SHP77 (cell line): ENCODE measurements at regions not wholly inside any gene's neighbourhood (a gene's known extent, or its start where the extent isn't known, plus 50 kb on each side); places are given as distances from the start of the nearest gene placed in this dataset.
"Not testable (repeated sequence)": the region's sequence is repeated elsewhere in the genome, so short reads cannot be mapped to it uniquely, and the experiment has no call there.

Experiments
- DNase-seq, 2 experiments: peaks; one replicate each; lab custom pipeline; 2025; lab: John Stamatoyannopoulos, UW

DNA sequence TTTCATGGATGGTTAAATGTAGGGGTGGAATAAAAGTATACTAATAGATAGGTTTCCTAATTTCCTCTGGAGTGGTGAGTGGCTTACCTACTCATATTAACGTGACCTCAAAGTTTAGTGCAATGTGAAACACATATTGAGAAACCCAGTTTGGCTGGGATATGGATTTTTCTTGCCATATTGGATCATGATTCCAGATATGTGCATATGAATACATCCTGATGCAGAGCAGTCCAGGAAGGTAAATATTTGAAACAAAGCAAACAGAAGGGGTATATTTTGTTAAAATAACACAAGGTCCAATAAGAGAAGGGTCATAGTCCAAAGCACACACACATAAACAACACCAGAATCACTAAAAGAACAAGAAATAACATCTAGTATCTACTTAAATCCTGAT lies 608.1 kb downstream of the PKHD1 start:
- DNase-seq = no peak

DNA sequence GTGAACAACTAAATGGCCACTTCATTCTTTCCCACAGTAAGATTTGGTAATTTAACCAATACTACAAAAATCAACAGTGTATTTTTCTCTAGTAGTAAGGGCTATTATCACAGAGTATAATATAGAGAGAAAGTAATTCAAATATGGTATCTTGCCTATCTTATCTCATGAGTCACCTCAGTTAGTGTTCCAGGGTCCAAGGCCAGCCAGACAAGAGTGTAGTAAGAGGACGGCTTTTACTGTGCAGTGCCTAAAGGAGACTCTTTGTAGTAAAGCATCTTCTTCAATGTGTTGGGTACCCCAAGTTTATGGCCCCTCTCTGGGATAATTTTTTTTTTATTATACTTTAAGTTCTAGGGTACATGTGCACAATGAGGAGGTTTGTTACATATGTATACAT lies 607.4 kb downstream of the PKHD1 start:
- no peak for DNase-seq

DNA sequence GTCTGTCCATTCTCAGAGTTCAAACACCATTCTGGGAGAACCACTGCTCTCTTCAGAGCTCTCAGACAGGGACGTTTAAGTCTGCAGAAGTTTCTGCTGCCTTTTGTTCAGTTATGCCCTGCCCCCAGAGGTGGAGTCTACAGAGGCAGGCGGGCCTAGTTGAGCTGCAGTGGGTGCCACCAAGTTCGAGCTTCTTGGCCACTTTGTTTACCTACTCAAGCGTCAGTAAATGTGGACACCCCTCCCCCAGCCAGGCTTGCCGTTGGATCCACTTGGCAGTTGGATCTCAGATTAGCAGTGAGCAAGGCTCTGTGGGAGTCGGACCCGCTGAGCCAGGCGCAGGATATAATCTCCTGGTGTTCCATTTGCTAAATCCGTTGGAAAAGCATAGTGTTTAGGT lies 601.5 kb downstream of the PKHD1 start:
- not testable (repeated sequence) for DNase-seq

DNA sequence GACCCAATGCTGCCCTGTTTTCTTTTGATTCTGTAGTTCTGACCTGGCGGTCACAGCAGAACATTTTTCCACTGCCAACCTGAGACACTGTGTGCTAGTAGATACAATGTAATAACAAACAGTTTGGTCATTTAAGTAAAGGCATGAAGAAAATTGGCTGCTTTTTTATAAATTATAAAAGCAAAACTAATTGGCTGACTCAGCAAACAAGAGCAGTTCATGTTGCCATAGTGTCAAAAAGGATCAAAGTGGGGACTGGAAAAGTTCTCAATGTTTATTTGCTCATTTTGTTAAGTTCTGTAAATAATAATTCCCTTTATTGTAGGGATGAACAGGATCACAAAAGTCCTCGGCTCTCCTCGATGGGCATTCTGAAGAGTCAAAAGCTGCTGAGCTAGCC lies 599.5 kb downstream of the PKHD1 start:
- no peak for DNase-seq

DNA sequence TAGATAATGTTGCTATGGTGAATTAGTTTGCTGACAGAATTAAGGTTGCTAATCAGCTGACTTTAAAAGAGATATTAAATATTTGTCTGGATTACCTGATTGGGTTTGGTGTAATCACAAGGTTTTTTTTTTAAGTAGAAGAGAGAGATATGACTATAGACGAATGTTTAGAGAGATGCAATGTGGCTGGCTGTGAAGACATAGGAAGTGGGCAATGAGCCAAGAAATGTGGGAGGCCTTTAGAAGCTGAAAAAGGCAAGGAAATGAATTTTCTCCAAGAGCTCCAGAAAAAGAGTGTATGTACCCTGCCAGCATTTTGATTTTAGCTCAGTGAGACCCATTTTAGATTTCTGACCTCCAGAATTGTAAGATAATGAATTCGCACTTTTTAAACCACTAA lies 598.3 kb downstream of the PKHD1 start:
- DNase-seq = peak in 1 of 2 experiments; percentile 5

DNA sequence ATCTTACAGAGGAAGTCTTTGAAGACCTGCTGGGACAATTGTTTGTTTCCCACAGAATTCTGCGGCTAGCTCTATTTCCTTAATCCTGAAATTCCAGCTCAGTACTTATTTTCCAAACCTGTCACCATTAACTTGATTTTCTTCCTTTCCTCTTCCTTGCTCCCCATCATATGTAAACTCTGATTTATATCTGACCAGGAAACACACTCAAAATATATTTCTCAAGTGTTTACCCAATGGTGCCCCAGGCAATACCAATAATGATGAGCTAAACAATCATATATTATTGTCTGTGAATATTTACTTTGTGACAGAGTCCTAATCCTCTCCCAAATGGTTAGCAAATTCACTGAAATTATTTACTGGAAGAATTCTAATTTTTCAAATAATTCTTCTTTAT lies 597.3 kb downstream of the PKHD1 start:
- no peak for DNase-seq

DNA sequence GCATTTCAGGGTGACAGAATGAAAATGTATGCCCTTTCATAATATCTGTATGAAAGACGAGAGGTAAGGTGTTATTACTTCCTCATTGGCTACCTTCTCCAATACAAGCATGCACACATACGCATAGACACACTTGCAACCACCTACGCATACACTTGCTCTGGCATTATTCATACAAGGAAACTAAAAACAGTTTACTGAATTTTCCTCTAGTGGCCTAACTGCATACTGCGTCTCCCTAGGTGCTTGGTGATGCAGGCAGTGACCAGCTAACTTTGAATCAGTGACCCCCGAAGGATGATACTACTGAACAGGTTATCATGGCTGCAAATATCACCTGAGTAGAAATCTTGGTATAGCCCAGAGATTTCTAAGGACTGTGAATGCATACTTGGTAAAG lies 593.1 kb downstream of the PKHD1 start:
- no peak for DNase-seq

DNA sequence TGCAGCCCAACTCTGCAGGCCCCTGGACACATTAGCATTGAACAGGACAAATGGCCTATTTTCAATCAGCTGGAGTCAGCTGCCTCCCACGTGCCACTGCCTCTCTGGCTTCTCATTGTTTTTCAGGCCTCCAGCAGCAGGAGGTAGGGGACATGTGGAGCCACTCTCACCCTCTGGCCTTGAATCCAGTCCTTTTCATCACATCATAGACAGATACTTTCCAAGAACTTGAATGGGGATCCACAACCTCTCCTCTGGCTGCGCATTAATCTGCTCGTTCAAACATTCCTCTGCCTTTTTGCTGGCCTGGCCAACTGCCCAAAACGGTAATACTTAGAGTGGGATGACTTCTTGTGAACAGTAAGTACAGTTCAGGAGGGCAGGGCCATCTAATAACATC lies 592.3 kb downstream of the PKHD1 start:
- no peak for DNase-seq

DNA sequence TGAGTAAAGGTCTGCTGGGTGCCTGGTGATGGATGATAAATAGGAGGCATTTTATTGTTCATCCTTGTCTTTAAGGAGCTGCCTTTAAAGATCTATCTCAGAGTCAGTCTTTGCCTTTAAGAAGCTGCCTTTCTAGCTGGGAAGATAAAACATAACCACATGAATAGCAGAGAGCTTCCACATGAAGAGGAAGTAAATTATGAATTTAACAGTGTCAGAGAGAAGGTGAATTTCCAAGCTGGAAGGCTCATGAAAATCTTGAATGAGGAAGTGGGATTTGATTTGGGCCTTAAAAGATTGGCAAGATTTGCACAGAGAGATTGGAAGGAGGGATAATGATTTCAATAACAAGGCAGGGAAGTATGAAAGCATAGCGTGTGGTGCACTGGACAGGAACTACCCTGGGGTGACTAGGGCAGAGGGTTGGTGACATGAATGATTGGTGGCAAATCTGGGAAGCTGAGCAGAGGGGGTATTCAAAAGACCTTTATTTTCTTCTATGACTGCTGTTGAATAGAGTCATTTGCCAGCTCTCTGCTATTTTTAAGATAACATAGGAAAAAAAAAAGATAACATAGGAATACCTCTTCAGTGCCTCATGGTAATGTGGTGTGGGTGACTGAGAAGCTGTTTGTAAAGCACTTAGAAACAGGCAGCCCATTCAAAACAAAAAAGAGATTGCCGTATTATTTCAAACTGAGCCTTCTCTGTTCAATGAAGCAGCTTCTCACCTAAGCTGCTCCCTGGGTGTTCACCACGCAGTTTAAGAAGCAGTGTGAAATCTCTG lies 591.6 kb downstream of the PKHD1 start:
- no peak for DNase-seq

DNA sequence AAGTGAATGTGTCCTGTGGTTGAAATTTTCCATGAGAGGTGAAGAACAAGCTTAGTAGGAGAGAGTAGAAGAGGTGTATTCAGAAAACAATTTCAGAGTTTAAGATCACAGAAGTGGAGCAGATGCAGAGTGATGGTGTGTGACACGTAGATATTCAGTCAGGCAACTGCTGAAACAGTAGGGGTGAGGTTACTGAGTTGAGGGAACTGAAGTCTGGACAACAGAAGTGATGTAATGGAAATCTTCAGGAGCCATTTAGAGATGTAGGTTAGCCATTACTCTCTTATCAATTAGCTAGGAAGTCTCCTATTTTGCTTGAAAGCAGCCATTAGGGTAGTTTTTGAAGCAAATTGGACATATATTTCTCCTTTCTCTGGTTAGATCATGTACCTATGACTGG lies 584.4 kb downstream of the PKHD1 start:
- DNase-seq = no peak

DNA sequence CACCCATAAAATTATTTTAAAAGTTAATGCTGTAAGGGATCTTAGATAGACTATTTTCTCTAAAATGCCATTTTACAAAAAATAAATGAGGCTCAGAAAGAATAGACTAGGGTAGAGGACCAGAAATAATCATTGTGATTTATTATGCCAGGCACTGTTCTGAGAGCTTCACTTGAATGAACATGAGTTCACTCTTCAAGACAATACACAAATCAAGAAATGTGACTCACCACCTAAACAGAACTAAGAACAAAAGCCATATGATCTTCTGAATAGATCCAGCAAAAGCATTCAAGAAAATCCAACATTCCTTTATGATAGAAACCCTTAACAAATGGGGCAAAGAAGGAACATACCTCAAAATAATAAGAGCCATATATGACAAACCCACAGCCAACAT lies 582.0 kb downstream of the PKHD1 start:
- DNase-seq = no peak

DNA sequence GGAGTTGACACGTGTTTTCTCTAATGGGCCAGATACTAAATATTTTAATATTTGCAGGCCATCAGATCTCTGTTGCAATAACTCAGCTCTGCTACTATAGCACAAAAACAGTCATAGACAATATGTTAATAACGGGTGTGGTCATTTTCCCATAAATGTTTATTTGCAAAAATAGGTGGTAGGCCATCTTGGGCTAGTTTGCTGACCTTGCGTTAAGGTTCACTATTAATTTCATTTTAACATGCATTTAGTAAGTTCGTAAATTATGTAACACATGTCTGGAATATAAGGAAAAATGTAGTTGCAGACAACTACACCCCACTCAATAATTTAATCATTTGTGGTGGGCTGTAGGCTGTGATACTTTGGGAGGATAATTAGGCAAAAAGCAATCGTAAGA lies 577.8 kb downstream of the PKHD1 start:
- no peak for DNase-seq

DNA sequence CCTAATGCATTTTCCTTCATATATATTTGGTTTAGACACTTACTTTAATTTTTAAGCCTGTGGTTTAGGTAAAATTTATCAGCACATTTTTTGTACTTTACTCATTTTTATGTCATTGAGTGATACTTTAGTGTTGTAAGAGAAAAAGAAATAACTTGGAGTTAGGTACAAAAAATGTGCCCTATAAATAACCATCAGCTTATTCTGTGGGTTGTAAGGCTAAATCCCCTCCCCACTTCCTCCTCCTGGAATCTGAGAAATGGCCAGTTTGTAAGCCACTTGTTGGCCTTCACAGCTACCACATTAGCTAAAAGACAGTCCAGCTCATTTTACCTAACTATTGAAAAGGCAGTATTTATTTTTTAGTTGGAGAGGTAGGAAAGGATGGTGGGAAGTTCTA lies 576.3 kb downstream of the PKHD1 start:
- no peak for DNase-seq

DNA sequence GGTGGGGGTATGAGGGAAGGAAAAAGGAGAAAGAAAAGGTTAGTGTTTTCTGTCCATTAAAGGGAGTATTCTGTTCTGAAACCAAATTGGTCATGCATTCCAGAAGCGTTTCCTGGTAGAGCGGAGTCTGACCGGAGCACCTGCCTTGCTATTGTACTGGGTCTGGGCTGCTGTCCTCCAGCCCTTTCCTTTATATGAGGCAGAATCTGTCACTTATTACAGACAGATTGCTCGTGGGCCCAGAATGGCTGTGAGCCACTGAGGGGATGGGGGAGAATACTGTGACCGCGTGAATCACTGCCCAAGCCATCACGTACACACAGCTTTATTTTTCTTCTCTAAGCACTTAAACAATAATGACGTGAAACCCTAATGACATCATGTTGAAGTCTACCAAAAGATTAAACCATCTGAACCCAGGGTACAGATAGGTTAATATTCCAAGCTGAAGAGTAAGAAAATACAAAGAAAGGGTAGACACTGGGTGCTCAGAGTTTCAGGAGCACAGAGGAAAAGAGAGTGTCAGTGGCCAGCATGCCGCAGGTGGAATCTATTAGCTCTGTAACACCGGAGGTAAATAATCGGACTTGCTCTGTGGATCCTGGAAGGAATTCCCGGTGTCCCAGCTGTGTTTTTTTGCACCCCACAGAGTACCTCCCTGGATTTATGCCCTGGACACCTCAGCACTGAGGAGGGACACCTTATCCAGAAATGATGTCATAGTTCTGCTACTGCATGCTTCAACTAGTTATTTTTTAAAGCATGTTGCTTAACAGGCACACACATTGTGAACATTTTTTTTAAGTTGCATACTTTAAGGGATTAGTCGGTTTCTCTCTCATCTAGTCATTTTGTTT lies 573.3 kb downstream of the PKHD1 start:
- no peak for DNase-seq

DNA sequence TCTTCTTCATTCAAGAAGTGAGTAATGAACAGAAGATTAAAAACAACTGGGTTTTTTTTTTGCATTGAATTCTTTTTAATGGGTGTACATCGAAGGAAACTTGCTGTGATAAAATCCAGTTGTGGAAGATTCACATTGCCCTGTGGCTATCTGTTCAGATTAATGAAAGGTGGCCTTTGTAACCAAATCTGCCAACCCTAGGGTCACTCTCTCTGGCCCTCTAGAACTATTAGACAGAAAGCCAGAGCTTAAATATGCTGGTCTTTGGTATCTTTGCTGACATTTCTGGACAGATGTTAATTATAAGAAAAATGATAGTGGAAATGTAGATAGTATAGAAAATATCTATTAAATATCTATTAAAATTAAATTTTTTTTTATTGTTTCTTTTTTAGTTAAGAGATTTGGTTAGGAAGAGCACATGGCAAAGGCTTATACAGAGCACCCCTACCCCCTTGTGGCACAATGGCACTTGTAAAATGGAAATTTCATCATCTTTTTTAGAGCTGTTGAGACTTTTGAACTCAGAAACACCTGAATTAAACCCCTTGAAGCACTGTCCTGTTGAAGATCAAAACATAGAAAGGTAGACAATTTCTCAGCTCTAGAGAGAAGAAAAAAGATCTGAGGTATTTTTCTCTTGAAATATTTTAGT lies 572.5 kb downstream of the PKHD1 start:
- DNase-seq = no peak

DNA sequence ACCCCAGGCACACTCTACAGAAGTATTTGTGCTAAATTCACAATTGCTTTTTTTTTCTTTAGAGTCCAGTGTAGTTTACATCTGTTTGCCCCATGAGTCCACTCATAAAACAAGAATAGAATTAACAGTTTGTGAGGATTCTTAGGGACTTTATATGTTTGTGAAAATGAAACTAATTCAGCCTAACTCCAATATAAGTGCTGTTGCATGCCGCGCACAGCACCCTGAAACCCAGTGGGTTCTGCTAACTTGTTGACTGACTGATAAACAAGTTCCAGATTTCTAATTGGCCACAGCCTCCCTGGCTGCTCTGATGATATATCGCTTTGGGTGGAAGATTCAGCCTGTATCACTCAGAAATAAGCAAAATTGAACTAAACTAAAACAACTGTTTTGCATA lies 561.4 kb downstream of the PKHD1 start:
- no peak for DNase-seq

DNA sequence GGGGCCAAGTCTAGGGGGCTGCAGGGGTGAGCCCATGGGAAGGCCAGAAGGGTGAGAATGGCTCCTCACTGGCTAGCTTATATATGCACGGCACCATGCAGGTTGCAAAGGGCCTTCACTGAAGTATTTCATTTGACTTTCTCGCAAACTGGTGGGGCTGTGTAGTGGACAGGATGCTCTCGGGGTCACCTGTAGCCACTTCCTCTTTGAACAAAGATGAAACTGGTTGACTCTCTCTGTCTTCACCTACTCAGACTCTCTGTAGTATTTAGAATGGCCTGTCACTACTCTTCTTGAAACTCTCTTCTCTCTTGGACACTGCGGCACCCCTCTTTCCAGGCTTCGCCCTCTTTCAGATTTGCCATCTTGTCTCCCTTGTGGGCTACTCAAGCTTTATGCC lies 560.5 kb downstream of the PKHD1 start:
- no peak for DNase-seq

DNA sequence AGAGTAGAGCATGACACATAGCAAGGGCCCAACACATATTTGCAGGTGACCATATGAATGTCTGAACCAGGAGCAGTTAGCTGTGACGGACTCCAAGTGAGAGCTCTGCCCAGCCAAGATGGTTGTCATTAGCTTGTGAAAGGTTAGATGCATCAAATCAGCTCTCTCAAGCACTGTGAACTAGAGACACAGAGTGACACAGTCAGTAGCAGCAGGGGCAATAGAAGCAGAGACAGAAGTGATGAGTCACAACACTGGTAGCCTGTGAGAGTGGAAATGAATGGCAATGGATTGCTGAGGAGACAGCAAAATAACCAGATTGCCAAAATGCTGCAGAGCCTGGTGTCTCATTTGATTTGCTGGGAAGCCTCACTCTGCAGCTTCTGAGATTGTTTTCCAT lies 558.9 kb downstream of the PKHD1 start:
- no peak for DNase-seq

DNA sequence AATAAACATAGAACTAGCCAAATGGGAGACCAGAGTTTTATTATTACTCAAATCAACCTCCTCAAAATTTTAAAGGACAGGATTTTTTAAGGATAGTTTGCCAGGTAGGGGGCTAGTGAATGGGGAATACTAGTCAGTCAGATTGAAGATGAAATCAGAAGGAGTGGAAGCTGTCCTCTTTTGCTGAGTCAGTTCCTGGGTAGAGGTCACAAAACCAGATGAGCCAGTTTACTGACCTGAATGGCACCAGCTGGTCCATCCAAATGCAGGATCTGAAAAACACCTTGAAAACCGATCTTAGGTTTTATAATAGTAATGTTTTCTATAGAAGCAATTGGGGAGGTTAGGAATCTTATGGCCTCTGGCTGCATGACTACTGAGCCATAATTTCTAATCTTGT lies 558.2 kb downstream of the PKHD1 start:
- no peak for DNase-seq

DNA sequence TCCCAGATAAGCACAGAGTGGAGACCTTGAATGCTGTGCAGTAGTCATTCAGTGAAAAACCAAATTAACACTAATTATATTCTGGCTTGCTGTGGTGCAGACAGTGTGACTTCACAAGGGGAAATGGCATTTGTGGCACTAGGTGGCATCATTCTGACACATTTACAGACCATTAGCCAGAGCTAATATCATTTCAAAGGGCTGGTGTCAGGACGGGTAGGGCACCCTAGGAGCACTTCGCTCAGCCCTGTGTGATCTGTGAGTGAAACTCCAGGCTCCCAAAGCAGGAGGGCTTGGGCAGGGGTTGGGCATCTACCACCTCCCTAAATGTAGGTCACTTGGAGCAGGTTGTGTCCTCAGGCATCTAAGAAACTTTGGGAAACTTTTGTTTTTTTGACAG lies 555.8 kb downstream of the PKHD1 start:
- no peak for DNase-seq

DNA sequence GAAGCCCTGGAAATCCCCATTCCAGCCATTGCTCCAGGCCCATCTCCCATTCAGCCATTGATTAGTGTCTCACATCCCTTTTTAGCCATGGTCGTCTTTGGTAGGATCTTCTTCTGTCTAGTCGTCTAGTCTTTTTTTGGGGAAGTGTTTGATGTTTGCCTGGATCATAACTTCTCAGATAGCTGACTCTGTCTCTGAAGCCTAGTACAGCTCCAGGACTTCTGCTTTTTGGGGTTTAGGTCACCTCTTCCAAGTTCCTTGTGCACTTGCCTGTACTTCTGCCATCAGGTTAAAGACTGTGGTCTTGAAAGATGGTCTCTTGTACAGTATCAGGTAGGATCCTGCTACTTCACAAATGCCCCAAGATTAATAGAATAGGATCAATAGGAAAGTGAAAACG lies 553.5 kb downstream of the PKHD1 start:
- DNase-seq = no peak

DNA sequence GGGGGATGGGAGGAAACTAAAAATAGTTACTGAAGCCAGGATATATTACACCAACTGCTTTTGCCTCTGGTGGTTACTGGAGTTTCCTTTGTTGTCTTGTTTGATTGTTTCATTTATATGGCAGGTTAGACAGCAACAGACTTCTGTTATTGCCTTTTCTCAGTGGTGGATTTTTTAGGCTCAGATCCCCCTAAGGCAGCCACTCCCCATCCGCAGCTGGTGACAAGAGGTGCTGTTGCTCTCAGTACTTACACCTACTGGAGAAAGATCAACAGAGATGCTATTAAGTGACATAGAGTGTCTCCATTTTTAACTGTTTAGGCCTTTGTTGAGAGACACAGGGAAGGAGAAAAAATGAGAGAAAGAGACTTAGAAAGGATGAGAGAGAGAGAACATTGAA lies 552.1 kb downstream of the PKHD1 start:
- no peak for DNase-seq

DNA sequence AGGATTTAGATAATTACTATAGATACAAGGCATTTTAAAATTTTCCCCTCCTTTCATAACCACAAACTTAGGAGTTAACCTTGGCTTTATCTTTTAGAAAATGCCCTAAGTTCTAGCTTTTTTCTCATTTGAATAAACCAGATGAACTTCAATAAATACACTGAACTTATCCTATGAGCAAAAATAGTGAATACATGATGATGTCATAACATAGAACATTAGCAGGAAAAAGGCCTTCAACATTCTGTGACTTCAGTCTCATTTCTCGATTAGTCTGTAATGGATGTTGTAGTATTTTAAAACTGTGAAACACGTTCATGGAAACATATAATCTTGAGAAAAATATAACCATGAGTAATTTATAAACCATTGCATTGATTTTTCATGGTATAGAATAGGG lies 550.7 kb downstream of the PKHD1 start:
- no peak for DNase-seq
